OCI-LY1 (cell line): ENCODE measurements at regions not wholly inside any gene's neighbourhood (a gene's known extent, or its start where the extent isn't known, plus 50 kb on each side); places are given as distances from the start of the nearest gene placed in this dataset.

ENCODE experiments used
- CTCF ChIP-seq: fragments of 200-600 bp; sonication (generic), shearing (Covaris generic); IDR thresholded peaks from 2 replicates; pipeline ENCODE4 v1.5.1; 2017; ENCODE audit warnings: mild to moderate bottlenecking, antibody characterized with exemption, low read length, moderate library complexity, mixed read lengths
- EZH2 ChIP-seq: fragments of 200-600 bp; sonication (generic), shearing (Covaris generic); IDR thresholded peaks from 2 replicates; pipeline ENCODE4 v1.8.0; 2017; ENCODE audit warnings: borderline replicate concordance, mixed run types, mild to moderate bottlenecking, antibody characterized with exemption, low read length, moderate library complexity, mixed read lengths

DNA sequence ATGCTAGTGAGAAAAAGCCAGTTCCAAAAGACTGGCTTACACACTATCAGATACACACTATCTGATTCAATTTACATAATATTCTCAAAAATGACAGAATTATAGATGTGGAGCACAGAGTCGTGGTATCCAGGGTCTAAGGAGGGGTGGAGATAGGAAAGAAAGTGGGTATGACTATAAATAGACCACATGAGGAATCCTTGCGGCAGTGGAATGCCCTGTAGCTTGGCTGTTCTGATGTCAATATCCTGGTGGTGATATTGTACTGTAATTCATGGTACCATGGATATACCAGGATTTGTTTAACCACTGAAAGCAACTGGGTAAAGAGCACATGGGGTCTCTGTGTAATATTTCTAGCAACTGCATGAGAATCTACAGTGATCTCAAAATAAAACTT is 67.7 kb upstream of the TMEM72 start:
- TF ChIP-seq CTCF (no peak), EZH2 (no peak)
